ENCODE measurements at regions not wholly inside any gene's neighbourhood (a gene's known extent, or its start where the extent isn't known, plus 50 kb on each side); places are given as distances from the start of the nearest gene placed in this dataset.

DNA sequence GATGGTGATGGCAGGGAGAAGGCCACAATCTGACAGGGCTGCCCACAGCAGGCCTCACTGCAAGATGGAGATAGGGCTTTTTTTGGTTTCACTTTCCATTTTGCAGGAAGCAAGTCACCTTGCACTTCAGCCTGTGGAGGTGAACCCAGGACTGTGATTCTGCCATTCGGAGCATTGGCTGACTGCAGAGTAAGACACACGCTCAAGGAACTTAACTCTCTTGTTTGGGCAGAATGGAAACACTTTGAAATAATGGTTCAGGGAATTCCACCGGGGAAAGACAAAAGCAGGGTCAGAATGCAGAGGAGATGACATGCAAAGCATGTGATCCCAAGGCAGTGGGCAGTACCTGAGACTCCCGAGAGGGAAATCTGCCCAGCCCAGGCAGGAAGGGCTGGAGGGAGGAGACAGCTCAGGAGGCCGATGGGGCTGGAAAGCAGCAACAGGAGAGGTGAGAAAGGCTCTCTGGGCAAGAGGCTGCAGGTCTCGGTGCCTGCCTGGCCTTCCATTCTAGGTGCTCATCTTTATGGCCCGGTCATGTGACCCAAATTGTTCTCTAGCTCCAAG lies 58.7 kb upstream of the PRMT8 start:
- TF ChIP-seq, protein P1, sequence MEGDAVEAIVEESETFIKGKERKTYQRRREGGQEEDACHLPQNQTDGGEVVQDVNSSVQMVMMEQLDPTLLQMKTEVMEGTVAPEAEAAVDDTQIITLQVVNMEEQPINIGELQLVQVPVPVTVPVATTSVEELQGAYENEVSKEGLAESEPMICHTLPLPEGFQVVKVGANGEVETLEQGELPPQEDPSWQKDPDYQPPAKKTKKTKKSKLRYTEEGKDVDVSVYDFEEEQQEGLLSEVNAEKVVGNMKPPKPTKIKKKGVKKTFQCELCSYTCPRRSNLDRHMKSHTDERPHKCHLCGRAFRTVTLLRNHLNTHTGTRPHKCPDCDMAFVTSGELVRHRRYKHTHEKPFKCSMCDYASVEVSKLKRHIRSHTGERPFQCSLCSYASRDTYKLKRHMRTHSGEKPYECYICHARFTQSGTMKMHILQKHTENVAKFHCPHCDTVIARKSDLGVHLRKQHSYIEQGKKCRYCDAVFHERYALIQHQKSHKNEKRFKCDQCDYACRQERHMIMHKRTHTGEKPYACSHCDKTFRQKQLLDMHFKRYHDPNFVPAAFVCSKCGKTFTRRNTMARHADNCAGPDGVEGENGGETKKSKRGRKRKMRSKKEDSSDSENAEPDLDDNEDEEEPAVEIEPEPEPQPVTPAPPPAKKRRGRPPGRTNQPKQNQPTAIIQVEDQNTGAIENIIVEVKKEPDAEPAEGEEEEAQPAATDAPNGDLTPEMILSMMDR (IDR thresholded peaks at IDR 0.05) = no peak
- Histone ChIP-seq H3K4me3 (no peak overlapping the region), H3K27ac (no peak overlapping the region)
- DNase-seq (ENCODE audit: low spot score) = peak; percentile 28

DNA sequence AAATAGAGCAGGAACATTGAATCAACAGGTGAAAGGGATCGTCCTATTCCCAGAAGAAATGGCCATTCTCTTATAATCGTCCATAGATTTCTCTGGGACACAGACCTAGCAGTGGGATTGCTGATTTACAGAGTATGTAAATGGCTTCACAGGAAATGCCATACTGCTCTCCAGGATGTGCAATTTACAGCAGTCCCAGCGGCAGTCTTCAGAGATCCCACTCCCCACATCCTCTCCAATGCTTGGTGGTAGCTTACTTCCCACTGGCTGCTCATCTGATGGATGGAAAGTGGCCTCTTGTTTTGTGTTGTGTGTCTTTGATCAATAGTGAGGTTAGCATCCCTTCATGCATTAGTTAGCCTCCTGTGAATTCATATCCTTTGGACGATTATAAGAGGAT lies 58.1 kb upstream of the PRMT8 start:
- DNase-seq (ENCODE audit: low spot score) = peak; percentile 19
- H3K27ac ChIP-seq = no peak overlapping the region
- no peak overlapping the region for H3K4me3 ChIP-seq
- TF ChIP-seq, protein P1 (IDR thresholded peaks at IDR 0.05) = no peak

- no peak overlapping the region for H3K27ac ChIP-seq
- H3K4me3 ChIP-seq = no peak overlapping the region
- peak; percentile 56 for DNase-seq (ENCODE audit: low spot score)
- TF ChIP-seq, protein P1 (IDR thresholded peaks at IDR 0.05) = no peak
These were observed 54.4 kb upstream of the PRMT8 start for GRCh38 chr12:3436461-3437065.

- TF ChIP-seq, protein P1 (IDR thresholded peaks at IDR 0.05) = no peak
- Histone ChIP-seq H3K4me3 (no peak overlapping the region), H3K27ac (no peak overlapping the region)
- DNase-seq (ENCODE audit: low spot score) = peak; percentile 45
These were observed 53.0 kb upstream of the PRMT8 start for GRCh38 chr12:3437986-3438385.

DNA sequence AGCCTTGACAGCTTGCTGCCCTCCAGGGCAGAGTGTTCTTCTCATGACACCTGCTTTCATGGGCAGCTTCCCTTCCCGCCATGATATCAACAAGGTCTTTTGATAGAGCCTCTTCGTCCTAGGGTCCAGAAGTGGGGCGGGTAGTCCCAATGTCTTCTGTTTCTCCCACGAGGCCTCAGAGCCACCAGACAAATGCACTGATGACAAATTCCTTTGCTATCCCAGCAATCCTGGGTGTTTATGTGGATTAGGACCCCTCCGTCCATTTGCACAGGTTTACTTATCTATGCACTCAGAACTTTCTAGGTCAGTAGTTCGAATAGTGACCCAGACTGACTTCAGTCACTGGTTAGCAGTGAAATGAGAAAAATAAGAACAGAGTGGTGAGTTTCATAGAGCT lies 52.6 kb upstream of the PRMT8 start:
- no peak for DNase-seq (ENCODE audit: low spot score)
- TF ChIP-seq, protein P1 (IDR thresholded peaks at IDR 0.05) = no peak
- H3K27ac ChIP-seq = no peak overlapping the region
- no peak overlapping the region for H3K4me3 ChIP-seq
